ENCODE measurements at regions not wholly inside any gene's neighbourhood (a gene's known extent, or its start where the extent isn't known, plus 50 kb on each side); places are given as distances from the start of the nearest gene placed in this dataset.

DNA sequence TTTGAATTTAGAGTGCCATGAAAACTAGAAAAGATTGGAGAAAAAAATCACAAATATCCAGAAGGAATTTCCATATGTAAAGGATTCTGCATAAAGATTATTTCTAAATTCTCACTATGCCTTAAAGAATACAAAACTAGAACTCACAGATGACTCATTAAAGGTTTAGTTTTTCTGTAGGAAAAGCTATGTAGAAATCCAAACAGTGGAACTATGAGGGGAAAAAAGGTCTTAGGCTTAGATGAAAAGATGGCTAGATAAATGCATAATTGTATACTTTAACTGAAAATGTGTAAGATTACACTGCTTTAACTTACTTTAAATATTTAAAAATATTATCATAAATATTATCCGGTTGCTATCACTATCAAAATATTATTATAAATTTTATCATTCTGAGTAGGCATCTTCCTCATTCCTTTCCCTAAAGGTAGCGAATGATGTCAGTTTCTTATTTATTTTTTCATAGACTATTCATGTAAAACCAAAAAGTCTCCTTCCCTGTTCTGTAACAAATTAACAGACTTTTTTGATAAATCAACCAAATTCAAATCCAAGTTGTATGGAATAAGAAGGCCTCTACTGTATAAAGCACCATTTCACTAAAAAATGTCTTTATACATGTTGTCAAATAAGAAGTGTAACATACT lies 69.1 kb upstream of the COMTD1 start:
- TF ChIP-seq POLR2AphosphoS5 (IDR thresholded peaks at IDR 0.05; ENCODE audit: borderline replicate concordance, low read depth, low read length) (no peak), EZH2 (IDR thresholded peaks at IDR 0.05) (no peak)

All from SK-N-MC (cell line).